ENCODE measurements at regions not wholly inside any gene's neighbourhood (a gene's known extent, or its start where the extent isn't known, plus 50 kb on each side); places are given as distances from the start of the nearest gene placed in this dataset.

- ATAC-seq (no peak), DNase-seq (no peak)
- Histone ChIP-seq H3K4me3 (no peak overlapping the region), H3K4me1 (no peaks in the 10 kb centered on the region), H3K36me3 (no peaks in the 10 kb centered on the region), H3K27ac (no peak overlapping the region), H3K9me3 (no peaks in the 10 kb centered on the region), H3K27me3 (ENCODE audit: low read depth) (no peaks in the 10 kb centered on the region)
- intact Hi-C loops (cut with DNase I) = no loop called here
- TF ChIP-seq CTCF (IDR thresholded peaks at IDR 0.05) = no peak
These were observed 528.9 kb downstream of the OMA1 start for GRCh38 chr1:58017641-58018040.

- no peaks in the 10 kb centered on the region for H3K4me1 ChIP-seq
- no peak overlapping the region for H3K27ac ChIP-seq
- no peaks in the 10 kb centered on the region for H3K27me3 ChIP-seq (ENCODE audit: low read depth)
- TF ChIP-seq CTCF (IDR thresholded peaks at IDR 0.05) = no peak
- DNase-seq (no peak), ATAC-seq (no peak)
- no peaks in the 10 kb centered on the region for H3K9me3 ChIP-seq
- H3K4me3 ChIP-seq = no peak overlapping the region
- intact Hi-C loops (cut with DNase I) = no loop called here
- no peaks in the 10 kb centered on the region for H3K36me3 ChIP-seq
These were observed 533.3 kb downstream of the OMA1 start for GRCh38 chr1:58013237-58013636.

- no peak overlapping the region for H3K4me3 ChIP-seq
- no peak for ATAC-seq
- intact Hi-C loops (cut with DNase I) = no loop called here
- no peak overlapping the region for H3K27ac ChIP-seq
- DNase-seq = no peak
- no peaks in the 10 kb centered on the region for H3K36me3 ChIP-seq
- no peaks in the 10 kb centered on the region for H3K4me1 ChIP-seq
- H3K9me3 ChIP-seq = no peaks in the 10 kb centered on the region
- no peak for TF ChIP-seq CTCF (IDR thresholded peaks at IDR 0.05)
- no peaks in the 10 kb centered on the region for H3K27me3 ChIP-seq (ENCODE audit: low read depth)
These were observed 534.5 kb downstream of the OMA1 start for GRCh38 chr1:58011978-58012377.

- intact Hi-C loops (cut with DNase I) = no loop called here
- no peaks in the 10 kb centered on the region for H3K9me3 ChIP-seq
- TF ChIP-seq CTCF (IDR thresholded peaks at IDR 0.05) = no peak
- H3K4me3 ChIP-seq = no peak overlapping the region
- ATAC-seq (no peak), DNase-seq (no peak)
- H3K36me3 ChIP-seq = no peaks in the 10 kb centered on the region
- H3K27me3 ChIP-seq (ENCODE audit: low read depth) = no peaks in the 10 kb centered on the region
- H3K27ac ChIP-seq = no peak overlapping the region
- no peaks in the 10 kb centered on the region for H3K4me1 ChIP-seq
These were observed 540.0 kb downstream of the OMA1 start for GRCh38 chr1:58006421-58007046.

- ATAC-seq = no peak
- Histone ChIP-seq H3K36me3 (no peaks in the 10 kb centered on the region), H3K9me3 (no peaks in the 10 kb centered on the region), H3K27me3 (ENCODE audit: low read depth) (no peaks in the 10 kb centered on the region), H3K4me3 (no peak overlapping the region), H3K4me1 (no peaks in the 10 kb centered on the region), H3K27ac (no peak overlapping the region)
- TF ChIP-seq CTCF (IDR thresholded peaks at IDR 0.05) = no peak
- DNase-seq = no peak
- intact Hi-C loops (cut with DNase I) = no loop called here
These were observed 541.3 kb downstream of the OMA1 start for GRCh38 chr1:58005212-58005611.

- H3K27ac ChIP-seq = no peak overlapping the region
- DNase-seq = no peak
- intact Hi-C loops (cut with DNase I) = no loop called here
- no peak overlapping the region for H3K4me3 ChIP-seq
- H3K9me3 ChIP-seq = no peaks in the 10 kb centered on the region
- TF ChIP-seq CTCF (IDR thresholded peaks at IDR 0.05) = no peak
- H3K27me3 ChIP-seq (ENCODE audit: low read depth) = no peaks in the 10 kb centered on the region
- H3K4me1 ChIP-seq = no peaks in the 10 kb centered on the region
- H3K36me3 ChIP-seq = no peaks in the 10 kb centered on the region
- ATAC-seq = no peak
These were observed 542.5 kb downstream of the OMA1 start for GRCh38 chr1:58003988-58004387.
